SU-DHL-6 (cell line): ENCODE measurements at regions not wholly inside any gene's neighbourhood (a gene's known extent, or its start where the extent isn't known, plus 50 kb on each side); places are given as distances from the start of the nearest gene placed in this dataset.

Source experiments
- CTCF ChIP-seq: fragments of 200-600 bp; sonication (generic); IDR thresholded peaks from one replicate; pipeline ENCODE4 v1.5.1; 2017; ENCODE audit warnings: antibody characterized with exemption, mild to moderate bottlenecking, low read length, moderate library complexity; ENCODE audit not compliant: insufficient read depth, poor library complexity, severe bottlenecking
- EZH2phosphoT487 ChIP-seq: fragments of 200-600 bp; sonication (generic), shearing (Covaris generic); conservative IDR thresholded peaks from 2 replicates; pipeline ENCODE4 v1.6.1; 2018; ENCODE audit warnings: mild to moderate bottlenecking, antibody characterized with exemption, low read length, moderate library complexity, mixed read lengths

- no peak for TF ChIP-seq CTCF
- no peak for TF ChIP-seq EZH2phosphoT487
Measured at GRCh38 chr13:54177466-54177865, 1148.9 kb downstream of the OLFM4 start.
